ENCODE measurements at regions not wholly inside any gene's neighbourhood (a gene's known extent, or its start where the extent isn't known, plus 50 kb on each side); places are given as distances from the start of the nearest gene placed in this dataset.

DNA sequence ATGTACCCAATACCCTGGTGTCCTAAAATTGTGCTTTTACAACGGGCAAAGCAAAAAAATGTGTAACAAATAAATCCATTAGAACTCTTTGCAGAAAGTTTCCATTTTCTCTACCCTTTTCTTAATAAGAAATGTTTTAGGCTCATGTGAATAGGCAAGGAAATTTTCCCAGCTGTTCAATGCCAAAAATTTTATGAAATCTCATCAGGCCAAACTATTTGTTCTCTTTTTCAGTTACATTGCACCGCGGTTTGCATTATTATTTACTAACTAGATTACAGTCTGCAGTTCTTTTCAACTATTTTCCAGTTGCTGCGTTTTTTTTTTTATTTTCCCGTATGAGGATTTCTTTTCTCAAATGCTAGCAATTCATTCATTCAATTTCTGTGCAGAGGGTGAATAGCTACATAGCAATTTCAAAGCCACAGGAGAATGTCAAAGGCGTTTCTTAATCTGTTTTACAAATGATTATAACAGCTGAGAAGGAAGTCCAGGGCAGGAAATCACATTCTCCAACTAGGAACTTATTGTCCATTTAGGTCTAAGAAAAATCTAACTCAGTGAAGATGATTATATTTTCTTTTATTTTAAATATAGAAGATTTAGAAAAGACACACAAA lies 367.5 kb upstream of the MMADHC start:
- no peak for DNase-seq (ENCODE audit: extremely low read depth, low read depth, low spot score)

DNA sequence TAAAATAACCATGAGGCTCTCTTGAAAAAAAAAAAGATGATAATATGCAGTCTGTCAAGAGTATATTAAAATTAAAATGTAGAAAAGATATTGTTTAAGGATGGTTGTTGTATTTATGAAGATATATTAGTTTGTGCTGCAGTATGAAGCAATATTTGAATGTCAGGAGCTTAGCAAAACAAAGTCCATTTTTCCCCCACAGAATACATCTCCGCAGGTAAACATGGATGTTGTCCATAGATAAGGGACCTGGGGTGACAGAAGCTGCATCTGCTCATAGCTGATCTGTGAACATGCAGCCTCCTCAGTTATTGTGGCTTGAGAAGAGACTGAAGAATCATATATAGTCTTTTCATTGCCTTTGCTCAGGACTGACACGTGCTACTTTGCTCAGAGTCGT lies 366.1 kb upstream of the MMADHC start:
- no peak for DNase-seq (ENCODE audit: extremely low read depth, low read depth, low spot score)

DNA sequence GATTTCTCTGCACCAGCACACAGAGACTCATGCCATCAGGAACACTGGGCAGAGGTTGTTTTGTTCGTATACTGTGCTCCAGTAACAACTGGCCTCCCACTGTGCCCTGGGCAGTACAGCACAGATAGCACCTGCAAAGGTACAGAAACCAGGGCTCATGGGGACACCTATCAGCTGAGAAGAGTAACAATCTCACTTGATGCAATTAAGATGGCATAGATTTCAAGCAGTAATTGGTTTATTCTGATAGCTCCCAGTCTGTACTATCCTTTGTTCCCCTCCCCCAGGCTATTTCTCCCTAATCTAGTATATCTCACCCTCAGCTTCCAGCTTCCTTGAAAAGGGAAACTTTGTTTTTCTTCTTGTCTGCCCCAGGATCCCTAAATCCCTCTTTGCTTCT lies 343.9 kb upstream of the MMADHC start:
- no peak for DNase-seq (ENCODE audit: extremely low read depth, low read depth, low spot score)

DNA sequence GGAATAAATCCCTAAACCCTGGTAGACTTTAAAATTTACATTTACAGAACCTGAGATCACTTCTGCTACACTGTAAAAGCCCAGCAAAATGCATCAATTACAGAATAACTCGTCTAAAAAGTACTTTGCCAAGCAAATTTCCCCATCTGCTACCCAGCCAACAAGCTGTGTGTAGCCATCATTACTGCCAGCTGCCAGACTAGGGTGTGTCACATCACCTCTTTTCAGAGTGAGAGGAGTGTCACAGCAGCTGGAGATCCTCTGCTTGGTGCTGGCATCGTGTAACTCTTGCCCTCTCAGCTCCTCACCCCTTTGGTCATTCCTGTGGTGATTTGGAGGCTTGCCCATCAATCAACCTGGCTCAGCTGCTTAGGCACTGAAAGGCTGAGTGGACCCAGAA lies 340.4 kb upstream of the MMADHC start:
- no peak for DNase-seq (ENCODE audit: extremely low read depth, low read depth, low spot score)

DNA sequence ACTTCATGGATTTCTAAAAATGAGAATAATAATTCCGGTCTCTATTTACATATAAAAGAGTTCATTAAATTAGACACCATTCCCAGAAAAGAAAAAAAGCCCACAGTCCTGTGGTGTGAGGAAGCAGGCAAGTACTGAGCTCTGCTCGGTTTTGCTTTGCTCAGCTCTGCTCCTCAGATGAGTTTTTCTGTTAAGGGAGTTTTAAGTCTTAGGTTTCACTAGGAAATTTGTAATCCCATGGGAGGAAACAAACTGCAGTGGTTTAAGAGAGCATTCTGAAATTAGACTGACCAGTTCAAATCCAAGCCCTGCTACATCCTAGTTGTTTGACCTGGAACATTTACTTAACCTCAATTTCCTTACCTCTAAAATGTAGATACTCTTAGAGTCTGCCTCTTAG lies 338.6 kb upstream of the MMADHC start:
- DNase-seq (ENCODE audit: extremely low read depth, low read depth, low spot score): no peak

DNA sequence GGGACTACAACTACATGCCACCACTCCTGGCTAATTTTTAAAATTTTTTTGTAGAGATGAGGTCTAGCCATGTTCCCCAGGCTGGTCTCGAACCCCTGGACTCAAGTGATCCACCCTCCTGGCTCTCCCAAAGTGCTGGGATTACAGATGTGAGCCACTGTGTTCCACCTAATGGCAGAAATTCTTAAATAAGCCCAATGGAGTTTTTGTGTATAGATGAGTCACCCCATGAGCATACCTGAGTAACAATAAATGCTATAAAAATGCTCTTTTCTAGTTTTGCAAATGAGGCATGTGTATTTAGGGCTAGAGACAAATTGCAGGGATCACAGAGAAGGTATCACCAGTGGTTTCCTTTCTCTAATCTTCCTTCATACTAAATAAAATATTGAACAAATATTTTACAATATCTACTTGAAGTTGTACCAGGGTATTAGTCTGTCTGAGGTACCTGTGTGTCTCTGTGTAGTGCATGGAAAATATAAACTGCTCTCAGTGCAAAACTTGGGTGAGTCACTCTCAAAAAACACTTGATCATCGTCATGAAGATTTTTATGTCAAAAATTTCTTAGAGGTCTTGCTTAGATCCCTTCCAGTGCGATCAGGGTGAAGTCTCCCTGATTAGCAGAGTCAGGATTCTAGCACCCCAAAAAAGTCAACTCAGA lies 337.1 kb upstream of the MMADHC start:
- no peak for DNase-seq (ENCODE audit: extremely low read depth, low read depth, low spot score)

DNA sequence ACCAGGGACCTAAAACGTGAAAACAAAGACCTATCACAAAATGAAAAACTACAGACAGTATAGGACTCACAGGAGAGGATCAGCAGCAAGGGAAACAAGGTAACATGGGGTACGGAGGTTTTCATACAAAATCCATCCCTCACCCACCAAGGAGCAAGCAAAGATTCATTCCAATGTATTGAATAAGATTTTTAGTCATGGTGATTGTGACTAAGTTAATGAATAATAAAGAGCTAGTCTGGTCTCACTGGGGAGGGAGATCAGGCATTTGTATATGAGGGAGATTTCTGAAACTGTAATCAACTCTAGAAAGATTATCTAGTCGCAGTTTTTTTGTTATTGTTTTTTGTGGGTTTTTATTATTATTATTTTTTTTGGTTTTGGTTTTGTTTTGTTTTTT lies 336.5 kb upstream of the MMADHC start:
- DNase-seq (ENCODE audit: extremely low read depth, low read depth, low spot score): no peak

DNA sequence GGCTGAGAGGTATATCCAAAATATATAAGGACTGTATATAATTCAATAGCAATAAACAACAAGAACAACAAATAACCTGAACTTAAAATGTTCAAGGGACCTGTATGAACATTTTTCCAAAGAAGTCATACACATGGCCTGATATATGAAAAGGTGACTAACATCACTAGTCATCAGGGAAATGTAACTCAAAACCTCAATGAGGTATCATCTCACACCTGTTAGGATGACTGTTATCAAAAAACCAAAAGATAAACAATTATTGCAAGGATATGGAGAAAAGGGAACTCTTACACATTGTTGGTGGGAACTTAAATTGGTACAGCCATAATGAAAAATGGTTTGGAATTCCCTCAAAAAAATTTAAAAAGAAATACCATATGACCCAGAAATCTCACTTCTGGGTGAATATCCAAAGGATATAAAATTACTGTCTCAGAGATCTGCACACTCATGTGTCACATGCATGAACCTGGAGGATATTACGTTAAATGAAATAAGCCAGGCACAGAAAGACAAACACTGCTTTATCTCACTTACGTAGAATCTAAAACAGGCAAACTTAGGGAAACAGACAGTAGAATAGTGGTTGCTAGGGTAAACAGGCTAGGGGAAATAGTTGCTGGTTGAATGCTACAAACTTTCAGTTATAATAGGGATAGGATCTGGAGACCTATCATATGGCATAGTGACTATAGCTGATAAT lies 334.5 kb upstream of the MMADHC start:
- no peak for DNase-seq (ENCODE audit: extremely low read depth, low read depth, low spot score)

DNA sequence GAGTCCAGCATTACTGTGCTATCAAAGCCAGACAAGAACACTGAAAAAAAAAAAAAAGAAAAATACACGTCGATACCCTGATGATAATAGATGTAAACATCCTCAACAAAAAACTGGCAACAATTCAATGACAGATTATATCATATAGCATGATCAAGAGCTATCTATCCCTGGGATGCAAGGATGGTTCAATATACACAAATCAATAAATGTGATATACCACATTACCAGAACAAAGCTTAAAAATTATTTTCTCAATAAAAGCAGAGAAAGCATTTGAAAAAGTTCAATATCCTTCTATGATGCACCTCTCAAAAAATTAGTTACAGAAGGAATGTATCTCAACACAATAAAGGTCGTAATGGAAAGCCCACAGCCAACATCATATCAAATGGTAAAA lies 332.8 kb upstream of the MMADHC start:
- no peak for DNase-seq (ENCODE audit: extremely low read depth, low read depth, low spot score)

DNA sequence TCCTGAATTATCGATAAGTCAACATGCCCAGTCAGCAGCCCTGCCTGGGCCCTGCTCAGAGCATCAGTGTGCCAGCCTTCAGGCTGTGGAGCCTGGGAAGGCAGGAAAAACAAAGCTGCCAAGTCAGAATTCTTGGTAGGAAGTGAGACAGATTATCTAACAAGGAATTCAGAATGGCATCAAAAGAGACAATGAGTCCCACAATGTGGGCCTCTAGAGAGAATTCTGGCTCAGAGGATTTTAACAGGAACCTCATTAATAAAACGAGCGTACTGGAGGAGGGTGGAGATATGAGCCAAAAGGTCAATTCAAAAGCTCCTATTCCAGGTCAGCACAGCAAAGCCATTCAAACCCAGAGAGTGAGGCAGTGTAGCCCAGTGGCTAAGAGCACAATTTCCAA lies 327.6 kb upstream of the MMADHC start:
- DNase-seq (ENCODE audit: extremely low read depth, low read depth, low spot score): no peak

DNA sequence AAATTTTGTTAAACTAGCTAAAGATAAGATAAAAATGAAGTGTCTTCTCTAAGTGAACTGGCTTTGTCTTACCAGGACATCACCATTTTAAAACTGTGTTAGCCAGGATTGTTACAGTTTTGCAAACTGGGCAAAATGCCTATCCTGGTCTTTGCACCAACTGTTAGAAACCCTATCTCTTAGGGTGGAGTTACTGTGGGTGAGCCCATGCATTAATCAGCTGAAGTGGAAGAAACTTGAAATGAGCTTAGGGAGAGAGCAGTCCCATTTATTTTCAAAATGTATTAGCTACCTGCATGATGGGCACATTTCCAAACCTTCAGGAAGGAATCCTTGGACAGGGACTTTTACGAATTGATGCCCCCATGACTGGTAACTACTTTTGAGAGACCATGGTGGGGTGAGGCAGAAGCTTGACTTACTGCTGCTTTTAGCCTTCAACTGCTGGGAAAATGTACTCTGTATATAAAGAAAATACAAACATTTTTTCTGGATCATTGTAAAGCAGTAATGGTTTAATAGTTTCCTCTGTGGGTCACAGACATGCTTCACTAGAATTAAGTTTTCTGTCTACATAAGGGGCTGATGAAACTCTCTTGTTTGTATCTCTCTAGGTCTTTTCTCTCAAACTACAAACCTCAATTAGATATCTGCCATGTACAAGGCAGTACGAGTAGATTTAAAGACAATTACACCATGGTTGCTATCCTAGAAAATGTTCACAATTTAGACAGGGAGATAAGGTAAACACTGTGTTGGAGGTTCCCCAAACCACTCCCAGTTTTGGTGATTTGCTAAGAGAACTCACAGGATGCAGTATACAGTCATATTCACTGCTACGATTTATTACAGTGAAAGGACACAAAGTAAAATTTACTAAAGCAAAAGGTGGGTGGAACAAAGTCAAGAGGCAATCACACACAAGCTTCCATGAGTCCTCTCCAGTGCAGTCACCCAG lies 321.4 kb upstream of the MMADHC start:
- no peak for DNase-seq (ENCODE audit: extremely low read depth, low read depth, low spot score)

DNA sequence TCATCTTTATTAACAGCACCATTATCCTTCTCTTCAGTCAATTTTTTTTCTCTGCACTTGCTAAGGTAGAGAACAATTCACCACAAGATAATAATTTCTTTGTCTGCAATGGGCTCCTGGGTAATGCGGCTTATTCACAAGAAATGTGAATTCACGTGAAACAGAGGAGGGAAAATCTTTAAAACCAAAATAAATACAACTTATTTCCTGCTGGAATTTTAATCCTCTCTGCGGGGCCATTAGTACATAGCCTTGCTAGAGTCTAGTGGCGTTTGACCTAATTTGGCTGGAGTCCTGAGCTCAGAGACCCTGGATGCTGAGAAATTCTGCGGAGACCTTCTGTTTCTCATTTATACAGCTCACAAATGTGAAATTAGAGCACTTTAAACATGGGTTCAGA lies 319.3 kb upstream of the MMADHC start:
- DNase-seq (ENCODE audit: extremely low read depth, low read depth, low spot score): no peak

DNA sequence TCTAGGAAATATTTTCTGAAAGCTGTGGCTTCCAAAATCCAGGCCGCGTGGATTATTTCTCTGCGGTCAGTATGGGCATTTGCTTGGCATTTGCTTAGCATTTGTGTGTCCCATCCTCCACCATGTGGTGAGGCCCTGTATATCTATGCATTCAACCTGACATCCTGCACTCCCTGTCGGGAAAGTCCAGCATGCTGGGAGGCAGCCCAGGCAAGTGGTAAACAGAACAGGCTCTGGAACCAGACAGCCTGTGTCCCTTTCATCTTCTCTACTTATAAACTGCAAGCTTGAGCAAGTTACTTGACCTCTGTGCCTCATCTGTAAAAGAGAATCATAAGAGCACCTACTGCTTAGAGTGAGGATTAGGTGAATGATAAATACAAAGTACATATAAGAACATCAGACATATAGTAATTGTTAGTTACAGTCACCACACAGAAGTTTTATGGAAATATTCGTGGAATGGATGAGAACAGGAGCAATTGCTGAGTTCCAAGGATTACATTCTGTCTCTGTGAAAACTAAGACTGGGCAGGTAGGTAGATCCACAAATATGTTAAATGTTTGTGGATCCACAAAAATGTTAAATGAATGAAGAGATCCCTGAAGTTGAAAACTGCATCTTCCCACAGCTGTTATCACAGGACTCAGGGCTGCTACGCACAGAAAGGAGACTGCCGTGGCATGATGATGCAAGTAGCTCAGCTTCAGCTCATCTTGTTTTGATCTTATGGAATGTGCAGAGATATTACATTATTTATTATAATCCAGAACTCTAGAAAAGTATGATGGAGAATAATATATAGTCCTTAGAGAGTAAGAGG lies 317.0 kb upstream of the MMADHC start:
- DNase-seq (ENCODE audit: extremely low read depth, low read depth, low spot score): no peak

DNA sequence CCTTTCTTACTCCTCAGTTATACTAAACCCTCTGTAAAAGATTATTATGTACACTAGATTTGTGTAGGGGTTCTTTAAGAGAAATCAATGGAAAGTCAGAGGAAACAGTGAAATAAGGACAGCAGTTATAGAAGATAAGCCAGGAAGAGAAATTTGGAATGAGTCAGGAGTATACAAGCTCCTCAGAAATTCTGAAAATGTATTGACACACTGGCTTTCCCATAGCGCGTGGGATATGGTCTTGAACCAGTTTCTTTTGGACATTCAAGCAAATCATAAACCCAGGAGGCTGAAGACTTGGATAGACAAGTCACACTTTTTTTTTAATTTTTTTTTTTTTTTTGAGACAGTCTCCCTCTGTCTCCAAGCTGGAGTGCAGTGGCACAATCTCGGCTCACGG lies 316.1 kb upstream of the MMADHC start:
- DNase-seq (ENCODE audit: extremely low read depth, low read depth, low spot score): no peak

DNA sequence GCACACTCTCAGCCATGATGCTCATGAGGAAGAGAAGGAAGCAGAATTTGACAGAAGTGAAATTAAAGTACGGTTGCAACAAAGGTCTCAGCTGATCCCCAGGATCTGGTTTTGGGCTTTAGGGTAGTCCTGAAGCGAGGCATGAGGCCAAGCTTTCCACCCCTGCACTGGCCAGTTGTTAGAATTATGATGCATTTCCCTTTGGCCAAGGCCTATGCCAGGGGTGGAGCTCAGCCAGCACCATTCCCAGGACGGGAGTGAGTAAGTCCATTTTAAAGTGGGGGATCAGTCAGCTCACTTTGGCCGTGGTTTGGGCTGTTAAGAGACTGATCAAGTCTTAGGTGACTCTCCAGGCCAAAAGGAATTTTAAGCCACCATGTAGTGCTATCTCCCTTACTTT lies 314.5 kb upstream of the MMADHC start:
- no peak for DNase-seq (ENCODE audit: extremely low read depth, low read depth, low spot score)

DNA sequence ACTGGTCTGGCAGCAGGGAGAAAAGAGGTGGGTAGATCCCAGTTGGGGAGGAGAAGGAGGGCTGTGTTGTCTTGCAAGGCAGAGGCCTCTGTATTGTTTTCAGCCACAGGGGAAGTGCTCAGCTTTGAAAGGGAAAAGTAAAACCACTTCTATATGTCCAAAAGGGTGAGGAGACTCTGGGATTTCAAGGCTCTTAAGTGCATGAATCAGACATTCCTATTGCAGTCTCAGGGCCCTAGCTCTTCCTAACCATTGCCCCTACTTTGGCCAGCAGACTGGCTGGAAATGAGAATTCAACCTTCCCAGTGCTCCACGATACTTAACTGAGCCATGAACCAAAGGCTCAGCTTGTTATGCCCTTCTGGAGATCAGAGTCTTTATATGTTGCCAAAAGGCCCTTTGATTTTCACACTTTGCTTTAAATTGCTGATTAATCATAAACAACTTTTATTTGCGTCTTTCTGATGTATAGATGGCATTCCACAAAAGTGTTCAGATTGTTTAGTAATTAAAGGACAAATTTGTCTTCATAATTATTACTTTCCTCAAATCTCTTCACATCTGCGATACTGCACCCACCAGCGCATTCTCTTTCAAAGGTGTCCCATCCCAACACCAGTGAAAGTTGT lies 313.8 kb upstream of the MMADHC start:
- DNase-seq (ENCODE audit: extremely low read depth, low read depth, low spot score): no peak

DNA sequence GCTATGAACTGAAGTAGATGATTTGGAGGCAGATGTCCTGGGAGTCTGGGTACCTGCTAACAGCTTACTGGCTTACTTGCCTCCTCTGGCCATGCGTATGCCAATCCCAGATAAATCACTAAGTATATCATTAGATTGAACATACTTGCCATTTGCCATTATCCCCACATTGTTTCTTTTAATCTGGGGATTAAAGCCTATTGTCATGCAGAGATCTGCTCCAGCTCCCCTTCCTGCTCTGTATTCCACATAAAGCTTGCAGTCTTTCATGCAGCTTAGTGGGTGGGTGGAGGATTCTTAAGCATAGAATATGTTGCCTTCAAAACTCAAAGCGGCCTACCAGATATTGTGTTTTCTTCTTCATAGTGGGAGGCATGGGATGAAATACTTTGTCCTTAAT lies 311.8 kb upstream of the MMADHC start:
- DNase-seq (ENCODE audit: extremely low read depth, low read depth, low spot score): no peak

DNA sequence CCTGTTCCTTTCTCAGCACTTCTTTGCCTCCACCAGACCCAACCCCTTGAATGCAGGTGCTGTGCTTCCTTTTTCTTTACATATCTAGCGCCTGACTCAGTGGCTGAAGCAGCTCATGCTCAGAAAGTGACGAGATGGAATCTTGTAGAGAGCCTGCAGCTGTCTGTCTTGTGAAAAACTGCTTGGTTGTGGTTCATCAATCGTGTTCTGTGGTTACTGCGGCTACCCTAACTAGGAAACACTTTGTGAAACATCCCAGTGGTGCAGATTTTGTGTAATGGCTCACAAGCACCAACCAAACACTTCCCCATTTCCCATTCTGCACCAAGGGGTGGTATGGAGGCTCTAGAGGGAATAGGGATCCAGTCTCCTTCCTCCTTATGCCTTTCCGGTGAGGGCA lies 307.2 kb upstream of the MMADHC start:
- no peak for DNase-seq (ENCODE audit: extremely low read depth, low read depth, low spot score)

DNA sequence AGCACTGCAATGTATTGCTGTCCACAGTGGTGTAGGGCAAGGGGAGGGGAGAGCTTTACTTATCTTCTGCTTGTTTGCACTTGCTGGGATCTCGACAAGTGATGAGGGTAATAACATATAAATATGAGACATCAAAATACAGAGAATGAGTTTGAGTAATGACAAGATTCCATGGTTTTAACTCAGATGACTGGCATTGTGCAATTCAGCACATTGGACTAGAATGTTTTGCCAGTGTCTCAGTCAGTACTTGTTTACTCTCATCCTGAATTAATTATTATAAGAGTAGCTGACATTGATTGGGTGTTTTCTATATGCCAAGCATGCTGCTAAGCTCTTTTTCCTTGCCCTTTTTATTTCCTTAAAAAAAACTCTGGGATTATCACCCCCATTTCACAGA lies 306.7 kb upstream of the MMADHC start:
- no peak for DNase-seq (ENCODE audit: extremely low read depth, low read depth, low spot score)

DNA sequence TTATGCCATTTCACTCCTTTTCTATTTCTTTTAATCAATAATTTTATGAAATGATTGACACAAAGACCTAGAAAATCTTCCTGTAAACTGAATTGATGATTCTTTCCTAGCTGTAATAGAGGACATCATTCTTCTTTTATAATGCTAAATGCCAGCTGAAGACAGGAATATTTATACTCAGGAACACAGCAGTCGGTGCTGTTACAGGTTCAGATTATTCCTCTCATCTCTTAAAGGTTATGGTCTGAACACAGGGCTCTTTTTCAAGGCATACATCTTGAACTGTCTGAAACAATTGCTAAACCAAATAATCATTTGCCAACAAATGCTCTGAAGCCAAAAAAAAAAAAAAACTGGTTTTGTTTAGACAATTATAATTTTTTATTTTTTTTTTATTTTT lies 305.0 kb upstream of the MMADHC start:
- DNase-seq (ENCODE audit: extremely low read depth, low read depth, low spot score): no peak
